ENCODE measurements at regions not wholly inside any gene's neighbourhood (a gene's known extent, or its start where the extent isn't known, plus 50 kb on each side); places are given as distances from the start of the nearest gene placed in this dataset.

DNA sequence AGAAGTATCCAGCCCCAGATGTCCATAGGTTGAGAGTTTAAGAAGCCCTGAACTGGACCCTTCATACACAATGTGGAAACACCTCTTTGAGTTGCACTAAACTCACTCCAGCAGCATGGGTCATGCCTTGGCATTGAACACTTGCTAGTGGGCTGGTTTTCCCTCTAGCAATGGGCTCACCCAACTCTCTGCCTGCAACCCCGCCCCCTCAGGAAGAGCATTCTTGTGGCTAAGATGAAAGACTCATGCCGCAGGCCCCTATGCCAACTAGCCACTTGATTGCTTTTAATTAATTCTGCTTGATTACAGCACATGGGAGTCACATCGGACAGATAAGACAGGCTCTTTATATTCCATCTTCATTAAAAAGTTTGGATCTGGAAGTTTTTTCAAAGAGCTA, 136.5 kb upstream of the GJB5 start:
- TF ChIP-seq CTCF (IDR thresholded peaks at IDR 0.05) (no peak), POLR2A (IDR thresholded peaks at IDR 0.05) (no peak)

All from sigmoid colon (tissue), 3 donors.